GM10248 (cell line): ENCODE measurements at regions not wholly inside any gene's neighbourhood (a gene's known extent, or its start where the extent isn't known, plus 50 kb on each side); places are given as distances from the start of the nearest gene placed in this dataset.

ENCODE experiments used
- CTCF ChIA-PET: fragments of 300-600 bp; sonication (Branson Sonifier 250); formaldehyde crosslinking; extraction: SDS; loops from one replicate; lab custom pipeline; 2021; ENCODE audit warnings: antibody characterized with exemption; lab: Yijun Ruan, JAX
- POLR2A ChIA-PET: fragments of 350-650 bp; sonication (Branson Sonifier 250); formaldehyde crosslinking; extraction: SDS; loops from one replicate; lab custom pipeline; 2020; ENCODE audit warnings: antibody characterized with exemption; lab: Yijun Ruan, JAX
- DNase-seq: peaks from one replicate; pipeline ENCODE4 v3.0.0; 2012; ENCODE audit errors: extremely low spot score
- TF ChIP-seq, protein P1 (sequence below): IDR thresholded peaks from 2 replicates; pipeline ENCODE4 v1.5.1; 2012; ENCODE audit warnings: mild to moderate bottlenecking, low read depth; ENCODE audit errors: extremely low read depth, missing control alignments, control extremely low read depth

DNA sequence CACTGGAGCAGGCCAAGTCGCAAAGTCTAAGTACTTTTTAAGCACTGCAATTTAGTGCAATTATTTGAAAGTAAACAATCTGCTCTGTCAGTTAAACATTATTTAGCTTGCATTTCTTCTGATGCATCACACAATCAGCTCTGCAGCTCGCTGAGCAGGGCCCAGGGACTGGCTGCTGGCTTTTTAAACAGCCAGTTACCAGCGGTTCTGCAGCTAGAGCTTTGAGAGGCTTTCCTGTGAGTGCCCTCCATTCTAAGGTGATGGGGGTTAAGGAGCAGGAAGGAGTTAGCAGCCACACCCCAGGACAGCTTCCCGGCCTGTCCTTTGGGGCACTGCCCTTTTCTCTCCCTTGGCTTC is 154.3 kb downstream of the SALL1 start:
- CTCF ChIA-PET = interaction anchor here (1.2 kb wide), 1 partner anchor 11 kb away, joined by 3 read pairs; no protein-coding TSS in a partner anchor
- POLR2A ChIA-PET = no interaction called here
- TF ChIP-seq, protein P1, sequence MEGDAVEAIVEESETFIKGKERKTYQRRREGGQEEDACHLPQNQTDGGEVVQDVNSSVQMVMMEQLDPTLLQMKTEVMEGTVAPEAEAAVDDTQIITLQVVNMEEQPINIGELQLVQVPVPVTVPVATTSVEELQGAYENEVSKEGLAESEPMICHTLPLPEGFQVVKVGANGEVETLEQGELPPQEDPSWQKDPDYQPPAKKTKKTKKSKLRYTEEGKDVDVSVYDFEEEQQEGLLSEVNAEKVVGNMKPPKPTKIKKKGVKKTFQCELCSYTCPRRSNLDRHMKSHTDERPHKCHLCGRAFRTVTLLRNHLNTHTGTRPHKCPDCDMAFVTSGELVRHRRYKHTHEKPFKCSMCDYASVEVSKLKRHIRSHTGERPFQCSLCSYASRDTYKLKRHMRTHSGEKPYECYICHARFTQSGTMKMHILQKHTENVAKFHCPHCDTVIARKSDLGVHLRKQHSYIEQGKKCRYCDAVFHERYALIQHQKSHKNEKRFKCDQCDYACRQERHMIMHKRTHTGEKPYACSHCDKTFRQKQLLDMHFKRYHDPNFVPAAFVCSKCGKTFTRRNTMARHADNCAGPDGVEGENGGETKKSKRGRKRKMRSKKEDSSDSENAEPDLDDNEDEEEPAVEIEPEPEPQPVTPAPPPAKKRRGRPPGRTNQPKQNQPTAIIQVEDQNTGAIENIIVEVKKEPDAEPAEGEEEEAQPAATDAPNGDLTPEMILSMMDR = no peak
- no peak for DNase-seq

DNA sequence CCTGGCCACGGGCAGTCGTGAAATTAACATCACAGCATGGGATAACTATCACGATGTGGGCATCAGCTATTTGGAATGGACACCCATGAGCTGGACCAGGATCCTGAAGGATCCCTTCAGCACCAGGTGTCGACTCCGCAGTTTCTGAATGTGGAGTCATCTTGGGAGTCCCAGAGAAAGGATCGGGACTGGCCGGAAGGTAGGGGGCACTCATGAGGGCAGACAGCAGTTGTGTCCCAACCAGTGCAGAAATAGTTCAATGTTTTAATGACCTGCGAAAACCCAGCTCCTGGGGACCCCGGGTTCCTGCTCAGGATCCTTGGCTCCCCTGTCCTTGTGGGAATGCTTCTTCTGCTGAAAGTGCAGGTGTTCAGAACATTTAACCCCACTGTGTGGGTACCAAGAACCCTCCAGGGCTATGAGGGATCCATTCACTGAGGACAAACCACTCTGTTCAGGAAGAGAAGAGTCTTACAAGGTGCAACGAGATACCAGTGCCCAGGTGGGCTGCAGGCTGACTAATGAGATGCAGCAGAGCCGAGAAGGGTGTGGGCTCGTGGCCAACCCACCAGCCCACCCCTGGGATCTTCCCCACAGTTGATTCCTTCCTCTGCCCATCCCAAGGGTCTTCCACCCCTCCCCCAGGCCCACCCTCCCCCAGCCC is 154.8 kb downstream of the SALL1 start:
- ChIA-PET POLR2A (no interaction called here), CTCF (no interaction called here)
- TF ChIP-seq, protein P1 = no peak
- no peak for DNase-seq

DNA sequence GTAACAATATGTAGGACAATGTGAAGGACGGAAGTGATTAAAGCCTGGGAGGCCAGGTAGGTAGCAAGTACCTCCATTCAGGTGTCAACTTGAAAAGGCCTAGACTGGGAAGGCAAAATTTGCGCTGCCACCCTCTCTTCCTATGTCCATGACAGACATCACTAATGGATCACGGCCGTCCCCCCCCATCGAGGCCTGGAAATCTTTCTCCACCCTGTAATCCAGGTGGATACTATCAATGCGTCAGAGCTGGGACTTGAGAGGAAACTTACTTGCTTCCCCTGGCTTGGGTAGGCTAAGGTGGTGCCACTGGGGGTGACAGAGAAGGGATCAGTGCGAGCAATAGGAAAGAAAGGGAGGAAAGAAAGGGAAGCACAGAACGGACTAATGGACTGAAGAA is 156.1 kb downstream of the SALL1 start:
- TF ChIP-seq, protein P1 = no peak
- CTCF ChIA-PET = no interaction called here
- DNase-seq = no peak
- POLR2A ChIA-PET = no interaction called here

DNA sequence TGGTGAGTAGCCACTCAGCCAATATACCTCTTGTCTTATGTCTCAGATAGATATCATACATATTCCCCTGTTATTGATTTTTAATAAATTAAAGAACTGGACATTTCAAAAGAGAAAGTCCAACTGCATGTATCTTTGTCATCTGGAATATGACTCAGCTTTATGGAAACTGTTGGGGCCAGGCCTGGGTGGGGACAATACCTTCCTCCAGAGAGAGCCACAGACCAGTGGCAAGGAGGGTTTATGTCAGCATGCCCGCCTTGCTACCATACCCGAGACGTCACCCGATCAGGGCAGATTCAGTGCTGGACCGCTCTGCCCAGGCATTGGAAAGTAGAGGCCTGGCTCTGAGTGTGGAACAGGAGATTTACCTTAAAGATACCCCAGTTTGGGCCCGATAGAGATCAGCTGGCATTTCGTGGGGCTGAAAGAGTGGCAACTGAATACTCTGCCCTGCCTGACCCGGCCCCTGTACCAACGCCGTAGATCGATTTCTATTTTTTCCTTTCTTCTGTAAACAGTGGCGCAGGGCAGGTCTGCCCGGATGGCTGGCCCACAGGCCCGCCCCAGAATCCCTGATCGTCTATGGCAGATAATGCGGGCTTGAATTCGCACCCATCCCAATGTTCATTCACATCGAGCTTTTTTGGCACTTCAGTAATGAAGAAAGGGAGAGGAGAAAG is 158.6 kb downstream of the SALL1 start:
- ChIA-PET POLR2A (no interaction called here), CTCF (interaction anchor here (1.3 kb wide), 1 partner anchor 12 kb away, joined by 3 read pairs; no protein-coding TSS in a partner anchor)
- DNase-seq = no peak
- TF ChIP-seq, protein P1 = no peak

DNA sequence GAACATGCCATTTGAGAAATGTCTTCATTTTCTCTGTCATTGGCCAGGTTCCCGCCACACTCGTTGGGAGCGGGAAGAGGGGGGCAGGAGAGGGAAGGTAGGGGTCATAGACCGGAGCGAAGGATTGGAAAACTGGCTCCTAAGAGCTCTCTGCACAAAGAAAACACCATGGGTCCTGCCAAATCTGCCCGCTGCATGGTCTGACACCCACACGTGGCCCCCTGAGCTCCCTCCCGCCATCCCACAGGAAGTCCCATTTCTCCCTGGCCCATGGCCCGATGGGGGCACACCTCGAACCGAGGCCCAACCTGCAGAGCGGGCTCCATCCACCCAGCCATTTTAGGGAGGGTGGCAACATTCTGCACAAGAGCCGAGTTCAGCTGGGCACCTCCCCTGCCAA is 159.6 kb downstream of the SALL1 start:
- POLR2A ChIA-PET = no interaction called here
- TF ChIP-seq, protein P1 = no peak
- CTCF ChIA-PET = interaction anchor here (1.3 kb wide), 1 partner anchor 11 kb away, joined by 3 read pairs; no protein-coding TSS in a partner anchor
- DNase-seq = no peak

DNA sequence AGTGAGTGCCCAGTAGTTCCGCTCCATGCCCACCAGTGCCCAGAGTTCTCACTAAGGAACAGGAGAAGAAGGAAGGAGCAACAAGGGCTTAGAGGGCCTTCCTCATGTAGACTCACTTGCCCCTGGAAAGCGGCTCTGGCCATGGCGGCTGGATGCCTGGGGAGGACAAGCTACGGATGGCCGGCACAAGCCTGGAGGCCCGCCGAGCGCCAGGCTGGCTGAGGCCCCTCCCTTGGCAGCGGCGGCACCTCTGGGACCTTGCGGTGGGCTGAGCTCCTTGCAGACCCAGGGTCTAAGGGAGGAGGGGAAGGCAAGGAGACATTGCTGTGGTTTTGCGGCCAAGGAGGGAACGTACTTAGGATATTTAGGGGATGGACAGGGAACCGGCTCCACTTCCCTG is 160.1 kb downstream of the SALL1 start:
- POLR2A ChIA-PET = no interaction called here

More for the DNA sequence above, 160.1 kb downstream of the SALL1 start:
- CTCF ChIA-PET = interaction anchor here (1.3 kb wide), 1 partner anchor 10 kb away, joined by 3 read pairs; no protein-coding TSS in a partner anchor
- TF ChIP-seq, protein P1 = no peak
- no peak for DNase-seq
